ENCODE measurements at regions not wholly inside any gene's neighbourhood (a gene's known extent, or its start where the extent isn't known, plus 50 kb on each side); places are given as distances from the start of the nearest gene placed in this dataset.

- H3K27me3 ChIP-seq (ENCODE audit: insufficient read depth, low read length) = no peaks in the 10 kb centered on the region
- no peaks in the 10 kb centered on the region for H3K79me2 ChIP-seq (ENCODE audit: control insufficient read depth, insufficient read depth, low read length, poor library complexity)
- no peak overlapping the region for H2BK12ac ChIP-seq (ENCODE audit: low read length)
- H3K4ac ChIP-seq (ENCODE audit: low read depth, low read length) = no peak overlapping the region
- H2BK5ac ChIP-seq (ENCODE audit: low read depth, low read length, poor library complexity) = no peak overlapping the region
- no peaks in the 10 kb centered on the region for H3K79me1 ChIP-seq (ENCODE audit: low read length)
- H2BK120ac ChIP-seq (ENCODE audit: insufficient read depth, low read length, poor library complexity) = no peak overlapping the region
- H3K4me2 ChIP-seq (ENCODE audit: low read length) = no peak overlapping the region
- no peak overlapping the region for H3K14ac ChIP-seq (ENCODE audit: low read length)
- no peak overlapping the region for H3K4me3 ChIP-seq (ENCODE audit: low read depth, low read length)
- H3K36me3 ChIP-seq (ENCODE audit: control insufficient read depth in 1 of 2, insufficient read depth in 2 of 2, low read length in 2 of 2) = no peaks in the 10 kb centered on the region
- no CpG with 5 or more reads among the region's 9 CpGs for WGBS (ENCODE audit: extremely low coverage, insufficient coverage, insufficient read length)
- H3K23ac ChIP-seq (ENCODE audit: low read length) = no peak overlapping the region
- DNase-seq = peak in 1 of 2 donors; percentile 3
- H3K4me1 ChIP-seq (ENCODE audit: control insufficient read depth in 1 of 2, insufficient read depth in 2 of 2, low read length in 2 of 2) = no peaks in the 10 kb centered on the region
- no peak overlapping the region for H4K8ac ChIP-seq (ENCODE audit: low read depth, low read length)
- H3K9ac ChIP-seq (ENCODE audit: low read length) = no peak overlapping the region
- no peak overlapping the region for H2AFZ ChIP-seq (ENCODE audit: insufficient read depth, low read length, poor library complexity)
- no peak overlapping the region for H4K91ac ChIP-seq (ENCODE audit: low read depth, low read length)
- no peak overlapping the region for H4K12ac ChIP-seq (ENCODE audit: low read depth, low read length)
- H3K27ac ChIP-seq (ENCODE audit: low read depth, low read length) = no peak overlapping the region
- no peaks in the 10 kb centered on the region for H3K9me3 ChIP-seq (ENCODE audit: insufficient read depth, low read depth, low read length)
- no peak overlapping the region for H2AK5ac ChIP-seq (ENCODE audit: low read length)
- H3K18ac ChIP-seq (ENCODE audit: low read length) = no peak overlapping the region
Observed at GRCh38 chr1:199794105-199794863, 233.2 kb upstream of the NR5A2 start.

- no peaks in the 10 kb centered on the region for H3K36me3 ChIP-seq (ENCODE audit: control insufficient read depth in 1 of 2, insufficient read depth in 2 of 2, low read length in 2 of 2)
- H3K14ac ChIP-seq (ENCODE audit: low read length) = no peak overlapping the region
- H3K27me3 ChIP-seq (ENCODE audit: insufficient read depth, low read length) = no peaks in the 10 kb centered on the region
- H3K23ac ChIP-seq (ENCODE audit: low read length) = no peak overlapping the region
- H3K79me2 ChIP-seq (ENCODE audit: control insufficient read depth, insufficient read depth, low read length, poor library complexity) = no peaks in the 10 kb centered on the region
- no peak overlapping the region for H2BK5ac ChIP-seq (ENCODE audit: low read depth, low read length, poor library complexity)
- H4K91ac ChIP-seq (ENCODE audit: low read depth, low read length) = no peak overlapping the region
- H3K9me3 ChIP-seq (ENCODE audit: insufficient read depth, low read depth, low read length) = no peaks in the 10 kb centered on the region
- H3K4ac ChIP-seq (ENCODE audit: low read depth, low read length) = no peak overlapping the region
- no peak overlapping the region for H2BK120ac ChIP-seq (ENCODE audit: insufficient read depth, low read length, poor library complexity)
- H2BK12ac ChIP-seq (ENCODE audit: low read length) = no peak overlapping the region
- H3K27ac ChIP-seq (ENCODE audit: low read depth, low read length) = no peak overlapping the region
- WGBS (ENCODE audit: extremely low coverage, insufficient coverage, insufficient read length) = no CpG with 5 or more reads among the region's 8 CpGs
- no peak overlapping the region for H3K4me3 ChIP-seq (ENCODE audit: low read depth, low read length)
- no peak for DNase-seq
- H4K8ac ChIP-seq (ENCODE audit: low read depth, low read length) = no peak overlapping the region
- H3K9ac ChIP-seq (ENCODE audit: low read length) = no peak overlapping the region
- no peak overlapping the region for H3K18ac ChIP-seq (ENCODE audit: low read length)
- no peaks in the 10 kb centered on the region for H3K79me1 ChIP-seq (ENCODE audit: low read length)
- H2AFZ ChIP-seq (ENCODE audit: insufficient read depth, low read length, poor library complexity) = no peak overlapping the region
- H2AK5ac ChIP-seq (ENCODE audit: low read length) = no peak overlapping the region
- H3K4me2 ChIP-seq (ENCODE audit: low read length) = no peak overlapping the region
- no peak overlapping the region for H4K12ac ChIP-seq (ENCODE audit: low read depth, low read length)
- H3K4me1 ChIP-seq (ENCODE audit: control insufficient read depth in 1 of 2, insufficient read depth in 2 of 2, low read length in 2 of 2) = no peaks in the 10 kb centered on the region
Observed at GRCh38 chr1:199799116-199799515, 228.4 kb upstream of the NR5A2 start.

GRCh38 chr1:199804526-199804925, 223.0 kb upstream of the NR5A2 start:
- no peak overlapping the region for H3K18ac ChIP-seq (ENCODE audit: low read length)
- no peak overlapping the region for H2AFZ ChIP-seq (ENCODE audit: insufficient read depth, low read length, poor library complexity)
- H4K91ac ChIP-seq (ENCODE audit: low read depth, low read length) = no peak overlapping the region
- no peaks in the 10 kb centered on the region for H3K4me1 ChIP-seq (ENCODE audit: control insufficient read depth in 1 of 2, insufficient read depth in 2 of 2, low read length in 2 of 2)
- no peaks in the 10 kb centered on the region for H3K9me3 ChIP-seq (ENCODE audit: insufficient read depth, low read depth, low read length)
- H2BK5ac ChIP-seq (ENCODE audit: low read depth, low read length, poor library complexity) = no peak overlapping the region
- no peak overlapping the region for H3K4ac ChIP-seq (ENCODE audit: low read depth, low read length)
- H2AK5ac ChIP-seq (ENCODE audit: low read length) = no peak overlapping the region
- no peak overlapping the region for H4K8ac ChIP-seq (ENCODE audit: low read depth, low read length)
- no peak overlapping the region for H3K23ac ChIP-seq (ENCODE audit: low read length)
- no peak overlapping the region for H4K12ac ChIP-seq (ENCODE audit: low read depth, low read length)
- no peak overlapping the region for H3K9ac ChIP-seq (ENCODE audit: low read length)
- no peaks in the 10 kb centered on the region for H3K79me2 ChIP-seq (ENCODE audit: control insufficient read depth, insufficient read depth, low read length, poor library complexity)
- H3K27ac ChIP-seq (ENCODE audit: low read depth, low read length) = no peak overlapping the region
- DNase-seq = no peak
- H3K79me1 ChIP-seq (ENCODE audit: low read length) = no peaks in the 10 kb centered on the region
- H2BK120ac ChIP-seq (ENCODE audit: insufficient read depth, low read length, poor library complexity) = no peak overlapping the region
- H3K14ac ChIP-seq (ENCODE audit: low read length) = no peak overlapping the region
- H3K36me3 ChIP-seq (ENCODE audit: control insufficient read depth in 1 of 2, insufficient read depth in 2 of 2, low read length in 2 of 2) = no peaks in the 10 kb centered on the region
- H3K27me3 ChIP-seq (ENCODE audit: insufficient read depth, low read length) = no peaks in the 10 kb centered on the region
- no peak overlapping the region for H2BK12ac ChIP-seq (ENCODE audit: low read length)
- H3K4me2 ChIP-seq (ENCODE audit: low read length) = no peak overlapping the region
- H3K4me3 ChIP-seq (ENCODE audit: low read depth, low read length) = no peak overlapping the region
- no CpG with 5 or more reads among the region's 4 CpGs for WGBS (ENCODE audit: extremely low coverage, insufficient coverage, insufficient read length)

GRCh38 chr1:199808110-199808870, 219.2 kb upstream of the NR5A2 start:
- H4K8ac ChIP-seq (ENCODE audit: low read depth, low read length) = no peak overlapping the region
- H3K27me3 ChIP-seq (ENCODE audit: insufficient read depth, low read length) = no peaks in the 10 kb centered on the region
- no peak overlapping the region for H2BK12ac ChIP-seq (ENCODE audit: low read length)
- H2BK5ac ChIP-seq (ENCODE audit: low read depth, low read length, poor library complexity) = no peak overlapping the region
- H4K12ac ChIP-seq (ENCODE audit: low read depth, low read length) = no peak overlapping the region
- H3K79me2 ChIP-seq (ENCODE audit: control insufficient read depth, insufficient read depth, low read length, poor library complexity) = no peaks in the 10 kb centered on the region
- no CpG with 5 or more reads among the region's 2 CpGs for WGBS (ENCODE audit: extremely low coverage, insufficient coverage, insufficient read length)
- no peak overlapping the region for H2BK120ac ChIP-seq (ENCODE audit: insufficient read depth, low read length, poor library complexity)
- no peak overlapping the region for H3K4ac ChIP-seq (ENCODE audit: low read depth, low read length)
- H3K36me3 ChIP-seq (ENCODE audit: control insufficient read depth in 1 of 2, insufficient read depth in 2 of 2, low read length in 2 of 2) = no peaks in the 10 kb centered on the region
- no peaks in the 10 kb centered on the region for H3K79me1 ChIP-seq (ENCODE audit: low read length)
- DNase-seq = peak; percentile 73 to 78
- H3K9ac ChIP-seq (ENCODE audit: low read length) = no peak overlapping the region
- H3K23ac ChIP-seq (ENCODE audit: low read length) = no peak overlapping the region
- no peak overlapping the region for H4K91ac ChIP-seq (ENCODE audit: low read depth, low read length)
- no peak overlapping the region for H3K4me2 ChIP-seq (ENCODE audit: low read length)
- H2AFZ ChIP-seq (ENCODE audit: insufficient read depth, low read length, poor library complexity) = no peak overlapping the region
- no peak overlapping the region for H2AK5ac ChIP-seq (ENCODE audit: low read length)
- H3K18ac ChIP-seq (ENCODE audit: low read length) = no peak overlapping the region
- H3K4me1 ChIP-seq (ENCODE audit: control insufficient read depth in 1 of 2, insufficient read depth in 2 of 2, low read length in 2 of 2) = no peaks in the 10 kb centered on the region
- no peak overlapping the region for H3K27ac ChIP-seq (ENCODE audit: low read depth, low read length)
- no peak overlapping the region for H3K4me3 ChIP-seq (ENCODE audit: low read depth, low read length)
- H3K9me3 ChIP-seq (ENCODE audit: insufficient read depth, low read depth, low read length) = no peaks in the 10 kb centered on the region
- H3K14ac ChIP-seq (ENCODE audit: low read length) = no peak overlapping the region

Data from trophoblast cell (in vitro differentiated cells and primary cell).